ENCODE measurements at regions not wholly inside any gene's neighbourhood (a gene's known extent, or its start where the extent isn't known, plus 50 kb on each side); places are given as distances from the start of the nearest gene placed in this dataset.

GRCh38 chr5:105821800-105822199 lies 1848.9 kb downstream of the EFNA5 start:
- DNase-seq (ENCODE audit: low spot score): no peak

- DNase-seq (ENCODE audit: low spot score): no peak
Observed at GRCh38 chr5:105817914-105818313, 1852.8 kb downstream of the EFNA5 start.

- no peak for DNase-seq (ENCODE audit: low spot score)
Observed at GRCh38 chr5:105817416-105817815, 1853.3 kb downstream of the EFNA5 start.

GRCh38 chr5:105816961-105817360 lies 1853.8 kb downstream of the EFNA5 start:
- no peak for DNase-seq (ENCODE audit: low spot score)

GRCh38 chr5:105812304-105812703 lies 1858.4 kb downstream of the EFNA5 start:
- DNase-seq (ENCODE audit: low spot score): no peak

- no peak for DNase-seq (ENCODE audit: low spot score)
Observed at GRCh38 chr5:105807951-105808350, 1862.8 kb downstream of the EFNA5 start.

- DNase-seq (ENCODE audit: low spot score): no peak
Observed at GRCh38 chr5:105807290-105807689, 1863.4 kb downstream of the EFNA5 start.

GRCh38 chr5:105806596-105806995 lies 1864.1 kb downstream of the EFNA5 start:
- DNase-seq (ENCODE audit: low spot score): no peak

- DNase-seq (ENCODE audit: low spot score): no peak
Observed at GRCh38 chr5:105803431-105803830, 1867.3 kb downstream of the EFNA5 start.

- no peak for DNase-seq (ENCODE audit: low spot score)
Observed at GRCh38 chr5:105794578-105794977, 1876.2 kb downstream of the EFNA5 start.

GRCh38 chr5:105789246-105789645 lies 1881.5 kb downstream of the EFNA5 start:
- no peak for DNase-seq (ENCODE audit: low spot score)

- no peak for DNase-seq (ENCODE audit: low spot score)
Observed at GRCh38 chr5:105783811-105784210, 1886.9 kb downstream of the EFNA5 start.

GRCh38 chr5:105782501-105782900 lies 1888.2 kb downstream of the EFNA5 start:
- DNase-seq (ENCODE audit: low spot score): no peak

GRCh38 chr5:105773241-105773640 lies 1897.5 kb downstream of the EFNA5 start:
- no peak for DNase-seq (ENCODE audit: low spot score)

GRCh38 chr5:105767267-105767666 lies 1903.5 kb downstream of the EFNA5 start:
- no peak for DNase-seq (ENCODE audit: low spot score)

- no peak for DNase-seq (ENCODE audit: low spot score)
Observed at GRCh38 chr5:105762728-105763127, 1908.0 kb downstream of the EFNA5 start.

GRCh38 chr5:105754056-105754455 lies 1916.7 kb downstream of the EFNA5 start:
- DNase-seq (ENCODE audit: low spot score): no peak

- DNase-seq (ENCODE audit: low spot score): peak; percentile 3
Observed at GRCh38 chr5:105752801-105753200, 1917.9 kb downstream of the EFNA5 start.

GRCh38 chr5:105751908-105752307 lies 1918.8 kb downstream of the EFNA5 start:
- no peak for DNase-seq (ENCODE audit: low spot score)

GRCh38 chr5:105745111-105745510 lies 1925.6 kb downstream of the EFNA5 start:
- DNase-seq (ENCODE audit: low spot score): no peak

GRCh38 chr5:105740242-105740641 lies 1930.5 kb downstream of the EFNA5 start:
- DNase-seq (ENCODE audit: low spot score): no peak

- DNase-seq (ENCODE audit: low spot score): no peak
Observed at GRCh38 chr5:105739732-105740131, 1931.0 kb downstream of the EFNA5 start.

GRCh38 chr5:105735704-105736103 lies 1935.0 kb downstream of the EFNA5 start:
- no peak for DNase-seq (ENCODE audit: low spot score)

GRCh38 chr5:105730982-105731381 lies 1939.8 kb downstream of the EFNA5 start:
- no peak for DNase-seq (ENCODE audit: low spot score)

- DNase-seq (ENCODE audit: low spot score): no peak
Observed at GRCh38 chr5:105726093-105726492, 1944.6 kb downstream of the EFNA5 start.
